CD4-positive, alpha-beta T cell treated with Interleukin-21 for 1 hour (primary cell): ENCODE measurements at regions not wholly inside any gene's neighbourhood (a gene's known extent, or its start where the extent isn't known, plus 50 kb on each side); places are given as distances from the start of the nearest gene placed in this dataset.

Source experiments
- DNase-seq: peaks from one replicate; pipeline ENCODE4 v3.0.0-alpha.2; 2020

DNA sequence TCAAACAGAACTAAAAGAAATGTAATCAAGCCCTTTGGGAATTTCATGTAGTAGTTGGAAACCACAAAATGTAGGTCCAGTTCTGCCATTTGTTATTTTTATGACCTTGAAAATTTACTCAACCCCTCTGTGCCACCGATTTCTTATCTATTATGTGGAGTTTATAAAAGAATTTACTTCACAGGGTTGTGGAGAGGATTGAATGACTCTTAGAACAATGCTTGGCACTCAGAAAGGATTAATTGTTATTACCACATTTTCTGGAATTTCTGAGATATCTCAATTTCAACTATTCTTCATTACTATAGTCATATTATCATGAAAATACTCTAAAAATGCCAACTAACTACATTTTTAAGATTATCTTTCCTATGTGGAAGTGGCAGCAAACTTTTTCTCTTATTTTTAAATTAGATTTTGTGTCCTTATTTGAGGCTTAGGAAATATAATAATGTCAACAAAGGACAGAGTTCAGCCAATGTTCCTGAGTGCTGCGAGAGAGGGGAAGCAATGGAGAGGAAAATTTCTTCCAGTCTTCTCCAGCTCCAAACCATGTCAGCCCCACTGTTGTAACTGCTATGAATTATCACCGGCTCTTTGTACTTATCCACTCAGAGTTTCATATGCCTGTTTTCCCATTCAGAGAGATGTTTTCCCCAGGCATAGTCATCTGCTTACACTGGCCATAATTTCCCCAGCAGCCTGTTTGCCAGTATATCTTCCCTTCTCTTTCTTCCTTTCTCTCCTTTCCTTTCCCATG is 525.6 kb downstream of the SPATA31D1 start:
- DNase-seq = no peak

DNA sequence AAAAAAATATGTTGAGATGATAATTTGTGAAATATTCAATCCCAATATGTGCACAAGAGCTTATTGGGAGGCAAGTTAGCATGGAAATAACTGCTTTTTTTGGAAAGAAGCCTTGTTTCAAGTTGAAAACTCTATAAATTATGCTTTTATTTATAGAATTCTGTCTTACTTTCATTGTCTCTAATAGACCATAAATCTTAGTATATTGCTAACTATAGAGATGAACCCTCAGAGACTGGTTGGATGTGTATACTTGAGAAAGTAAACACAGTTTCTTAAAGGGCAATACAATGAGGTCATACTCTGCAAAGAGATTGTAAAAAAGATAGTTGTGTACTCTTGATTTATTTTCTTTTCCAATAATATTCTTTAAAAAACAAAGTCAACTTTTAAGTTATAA is 530.3 kb downstream of the SPATA31D1 start:
- no peak for DNase-seq

DNA sequence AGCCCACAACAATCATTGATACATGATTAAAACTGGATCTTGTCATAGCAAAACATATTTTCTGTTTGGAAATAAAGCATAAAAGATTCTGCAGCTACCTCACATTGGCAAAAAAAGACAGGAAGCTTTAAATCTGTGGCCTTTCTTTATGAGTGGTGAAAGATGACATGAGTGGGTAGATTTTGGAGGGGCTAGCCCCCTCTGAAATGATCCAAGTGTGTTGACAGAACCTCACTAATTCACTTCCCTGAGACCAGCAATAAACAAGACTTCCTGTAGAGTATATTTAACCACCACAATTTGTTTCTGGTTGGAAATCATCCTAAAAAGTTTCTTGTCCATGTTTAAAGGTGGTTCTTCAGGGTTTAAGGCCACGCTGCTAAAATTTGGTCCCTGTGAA is 530.8 kb downstream of the SPATA31D1 start:
- no peak for DNase-seq

DNA sequence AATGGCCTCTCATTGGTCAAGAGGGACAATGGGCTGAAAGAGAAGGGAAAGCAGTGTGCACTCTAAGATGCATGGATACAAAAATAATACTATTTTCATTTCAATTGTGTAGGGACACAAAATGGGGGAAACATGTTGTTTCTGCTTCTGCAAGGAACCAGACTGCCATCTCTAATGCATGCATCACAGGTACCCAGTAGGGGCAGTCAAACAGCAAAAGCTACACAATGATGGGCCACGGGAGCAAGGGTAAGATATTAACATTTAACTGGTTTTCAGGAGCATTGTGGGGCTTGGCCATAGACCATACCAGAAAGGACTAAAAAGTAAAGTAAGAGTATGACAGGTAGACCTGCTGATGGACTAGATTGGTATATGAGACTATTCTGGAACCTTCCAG is 535.8 kb downstream of the SPATA31D1 start:
- no peak for DNase-seq

DNA sequence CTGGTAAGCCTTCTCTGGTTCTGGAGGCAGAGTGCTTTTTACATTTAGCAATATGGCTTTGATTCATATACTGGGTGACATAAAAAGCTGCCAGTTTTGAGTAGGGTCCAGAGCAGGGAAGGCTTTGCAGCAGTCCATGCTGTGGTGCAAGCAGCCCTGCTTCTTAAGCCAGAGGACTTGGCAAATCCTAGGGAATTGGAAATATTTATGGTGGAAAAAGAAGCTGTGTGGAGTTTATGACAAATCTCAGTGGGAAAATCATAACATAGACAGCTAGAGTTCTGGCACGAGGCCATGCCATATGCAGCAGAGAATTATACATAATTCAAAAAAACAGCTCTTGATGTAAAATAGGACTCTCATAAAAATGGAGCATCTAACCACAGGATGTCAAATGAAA is 536.4 kb downstream of the RASEF start:
- DNase-seq = no peak

DNA sequence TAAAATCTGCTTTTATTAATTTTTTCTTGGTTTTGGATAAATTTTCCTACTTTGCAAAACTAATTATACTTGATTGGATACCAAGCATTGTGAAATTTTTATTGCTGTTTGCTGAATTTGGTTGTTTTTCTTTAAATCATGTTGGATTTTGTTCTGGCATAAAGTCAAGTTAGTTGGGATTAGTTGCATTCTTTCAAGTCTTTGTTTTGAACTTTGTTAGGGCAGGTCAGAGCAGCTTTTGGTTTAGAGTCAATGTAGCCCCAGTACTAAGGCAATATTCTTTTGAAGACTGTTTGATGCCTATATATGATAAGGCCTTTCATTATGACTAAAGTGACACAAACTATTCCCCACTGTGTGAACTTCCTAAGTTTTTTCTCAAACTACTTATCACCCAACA is 531.1 kb downstream of the RASEF start:
- DNase-seq = no peak

DNA sequence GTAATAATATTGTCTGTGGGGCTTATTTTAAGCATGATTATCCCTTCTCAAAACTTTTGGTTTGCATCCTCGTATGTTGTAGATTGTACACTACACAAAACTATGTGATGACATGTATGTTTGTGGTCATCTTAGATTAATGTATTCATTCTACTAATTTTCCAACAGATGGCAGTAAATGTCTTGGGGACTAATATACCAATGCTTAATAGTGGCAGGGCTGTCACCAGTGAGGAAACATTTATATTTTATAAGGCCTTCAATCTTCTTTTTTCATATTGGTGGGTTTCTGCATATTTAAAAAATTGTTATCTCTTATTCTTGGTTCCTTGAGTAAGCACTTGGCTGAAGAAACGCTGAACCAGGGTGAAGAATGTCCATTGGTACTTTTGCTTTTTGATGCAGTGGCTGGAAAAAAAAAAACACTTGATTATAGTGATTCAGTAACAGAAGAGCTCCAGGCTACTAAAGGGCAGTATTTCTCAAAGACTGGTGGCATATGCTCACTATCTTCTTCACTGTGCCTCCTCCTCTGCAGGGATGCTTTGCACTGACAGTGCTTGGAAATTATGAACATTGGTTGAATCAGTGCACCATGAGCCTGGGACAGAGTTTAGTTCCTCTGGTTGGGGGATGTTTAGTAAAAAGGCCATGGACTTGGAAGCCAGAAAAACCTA is 530.3 kb downstream of the RASEF start:
- no peak for DNase-seq

DNA sequence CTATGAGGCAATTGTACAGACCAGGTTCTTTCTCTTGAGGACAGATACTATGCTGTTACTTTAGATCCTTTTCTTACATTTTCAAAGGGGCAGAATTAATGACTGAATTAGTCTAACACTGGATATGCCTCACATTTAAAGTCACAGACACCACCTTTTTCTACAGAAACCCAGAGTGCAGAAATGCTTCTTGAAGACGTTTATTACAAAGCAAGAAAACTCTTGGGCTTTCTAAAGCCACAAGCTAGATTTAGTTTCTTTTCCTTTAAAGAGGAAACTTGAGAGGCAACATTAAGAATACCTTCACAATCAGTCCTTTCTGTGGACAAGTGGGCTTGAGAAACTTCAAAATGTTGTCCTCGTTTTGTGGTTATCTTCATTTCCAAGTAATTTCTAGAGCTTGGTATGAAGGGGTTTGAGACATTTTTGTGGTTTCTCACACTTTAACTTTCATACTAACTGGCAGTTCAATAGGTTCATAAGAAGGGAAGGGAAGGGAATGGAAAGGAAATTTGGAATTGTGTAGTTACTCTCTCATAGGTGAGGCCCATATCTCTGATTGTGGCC is 527.4 kb downstream of the RASEF start:
- DNase-seq = no peak

DNA sequence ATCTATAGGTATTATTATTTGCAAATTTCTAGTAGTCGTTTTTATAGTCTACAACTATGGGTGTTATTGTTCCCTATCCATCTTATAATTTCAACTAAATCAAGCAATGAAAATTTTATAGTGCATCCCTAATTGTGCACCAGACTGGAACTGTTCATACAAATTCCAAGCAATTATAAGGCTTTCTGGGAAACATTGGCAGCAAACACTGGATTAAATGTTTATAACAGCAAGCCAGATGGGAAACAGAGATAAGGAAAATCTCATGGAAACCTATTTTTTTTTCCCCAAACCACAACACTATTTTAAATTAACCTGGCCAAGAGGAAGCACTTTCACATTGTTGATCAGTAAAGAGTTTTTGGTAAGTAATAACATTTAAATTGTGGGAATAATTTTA is 524.3 kb downstream of the RASEF start:
- no peak for DNase-seq

DNA sequence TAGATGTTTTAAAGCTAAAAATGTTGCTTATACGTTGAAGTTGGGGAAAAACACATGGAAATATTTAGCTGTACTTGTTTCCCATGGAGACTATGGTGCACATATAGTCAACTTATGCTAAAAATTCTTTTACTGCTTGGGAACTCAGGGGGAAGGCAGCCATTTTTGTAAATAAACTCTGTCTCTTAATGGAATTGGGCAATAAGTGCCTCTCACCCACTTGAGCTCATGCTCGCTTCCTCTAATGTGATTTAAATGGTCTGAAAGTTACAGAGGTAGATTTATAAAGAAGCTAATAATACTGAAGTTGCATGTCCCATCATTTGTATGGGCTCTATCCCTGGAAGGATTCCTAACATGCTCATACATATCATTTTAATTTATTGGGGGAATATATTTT is 523.8 kb downstream of the RASEF start:
- no peak for DNase-seq

DNA sequence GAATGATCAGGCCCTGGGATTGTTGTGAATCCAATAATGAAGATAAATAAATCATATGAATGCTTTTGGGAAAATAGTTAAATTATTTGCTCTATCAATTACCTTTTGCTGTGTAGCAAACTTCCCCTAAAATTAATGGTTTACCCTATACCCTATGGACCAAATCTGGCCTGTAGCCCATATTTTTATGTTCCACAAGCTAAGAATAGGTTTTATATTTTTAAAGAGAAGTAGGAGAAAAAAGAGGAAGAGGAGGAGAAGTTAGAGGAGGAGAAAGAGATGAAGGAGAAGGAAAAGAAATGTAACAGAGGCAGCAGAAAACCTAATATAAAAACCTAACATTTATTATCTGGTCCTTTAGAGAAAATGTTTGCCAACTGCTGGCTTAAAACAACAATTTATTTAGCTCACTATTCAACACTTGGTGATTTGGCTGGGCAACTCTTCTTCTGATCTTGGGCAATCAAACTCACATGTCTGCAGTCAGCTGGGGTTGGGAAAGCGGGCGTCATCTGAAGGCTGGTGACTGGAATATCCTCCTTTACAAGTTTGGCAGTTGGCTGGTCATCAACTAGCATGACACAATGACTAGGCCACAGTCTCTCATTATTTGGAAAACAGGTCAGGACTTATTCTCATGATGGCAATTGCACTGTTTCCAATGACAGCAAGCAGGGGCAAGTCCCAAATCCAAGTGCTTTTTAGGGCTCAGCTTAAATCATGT is 522.9 kb downstream of the RASEF start:
- DNase-seq = no peak

DNA sequence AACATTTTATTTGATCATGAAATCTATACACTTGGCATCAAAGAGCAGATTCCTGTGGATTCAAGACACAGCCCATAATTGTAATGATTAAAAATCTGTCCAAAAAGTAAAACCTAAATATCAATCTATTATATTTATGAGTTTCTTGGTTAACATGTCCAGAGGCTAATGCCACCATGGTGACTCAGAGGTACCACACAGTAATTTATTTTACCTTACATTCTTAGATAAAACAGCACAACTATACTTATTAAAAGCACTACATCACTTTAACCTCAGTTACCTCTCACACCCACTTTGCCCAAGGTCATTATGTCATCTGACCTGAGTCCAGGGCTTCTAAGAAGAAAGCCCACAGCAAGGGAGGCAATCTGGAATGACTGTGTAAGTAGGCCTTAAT is 519.2 kb downstream of the RASEF start:
- DNase-seq = no peak

DNA sequence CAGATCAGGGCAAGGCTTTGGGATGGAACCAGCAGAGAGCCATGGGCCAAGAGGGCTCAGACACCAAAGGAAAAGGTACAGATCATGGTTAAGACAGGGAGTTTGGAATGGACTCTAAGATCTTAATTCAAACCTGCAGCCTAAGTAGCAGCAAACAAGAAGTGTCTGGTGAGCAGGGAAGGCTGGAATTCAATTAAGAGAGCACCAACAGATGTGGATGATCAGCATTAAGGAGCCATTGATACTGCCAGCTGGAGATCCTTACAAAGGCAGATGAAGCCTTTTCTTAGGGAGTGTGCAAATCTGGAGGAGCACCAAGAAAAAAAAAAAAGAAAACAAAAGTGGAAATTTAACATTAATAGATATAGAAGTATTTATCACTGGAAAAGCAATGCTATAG is 516.8 kb downstream of the RASEF start:
- no peak for DNase-seq

DNA sequence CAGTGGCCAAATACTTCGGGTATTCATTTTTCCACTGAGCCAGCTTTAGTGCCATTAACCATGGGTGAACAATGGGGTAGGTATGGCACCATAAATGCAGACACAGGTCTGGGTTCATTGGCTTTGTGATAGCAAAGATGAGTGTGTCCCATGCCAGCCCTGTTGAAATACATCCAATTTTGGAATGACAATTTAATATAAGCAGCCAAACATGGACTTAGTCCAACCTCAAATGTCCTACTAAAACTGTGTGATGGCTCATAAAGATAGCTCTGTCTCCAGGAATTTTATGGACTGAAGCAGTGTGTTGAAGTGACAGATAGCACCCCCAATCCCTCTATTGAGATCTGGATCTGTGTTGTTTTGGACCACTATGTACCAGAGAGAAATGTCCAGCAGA is 514.9 kb downstream of the RASEF start:
- no peak for DNase-seq

DNA sequence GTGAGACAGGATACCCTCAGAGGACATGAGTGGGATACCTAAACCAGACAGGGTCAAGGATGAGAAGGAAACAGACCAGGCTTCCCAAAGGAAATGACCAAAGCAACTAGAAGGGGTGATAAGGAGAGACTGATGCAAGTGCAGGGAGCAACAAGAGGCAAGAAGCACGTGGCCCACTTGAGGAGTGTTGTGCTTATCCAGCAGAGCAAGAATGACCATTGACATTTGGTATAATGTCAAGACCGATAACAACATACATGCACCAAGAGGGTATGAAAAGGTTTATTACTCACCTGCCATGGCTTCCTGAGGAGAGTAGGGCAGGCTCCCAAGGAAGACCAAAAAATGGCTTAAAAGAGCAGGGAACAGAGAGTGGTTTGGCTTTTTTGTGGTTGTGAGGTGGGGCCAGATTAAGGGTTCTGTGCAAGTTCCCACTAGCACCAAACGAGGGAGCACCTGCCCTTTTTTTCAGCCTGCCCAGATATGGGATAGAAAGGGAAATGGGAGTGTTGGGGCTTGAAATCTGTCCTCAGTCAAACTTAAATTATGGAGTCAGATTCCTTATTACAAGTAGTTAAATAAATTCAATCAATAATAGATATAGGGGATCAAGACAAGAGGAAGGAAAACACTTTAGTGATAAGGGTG is 513.6 kb downstream of the RASEF start:
- DNase-seq = no peak

DNA sequence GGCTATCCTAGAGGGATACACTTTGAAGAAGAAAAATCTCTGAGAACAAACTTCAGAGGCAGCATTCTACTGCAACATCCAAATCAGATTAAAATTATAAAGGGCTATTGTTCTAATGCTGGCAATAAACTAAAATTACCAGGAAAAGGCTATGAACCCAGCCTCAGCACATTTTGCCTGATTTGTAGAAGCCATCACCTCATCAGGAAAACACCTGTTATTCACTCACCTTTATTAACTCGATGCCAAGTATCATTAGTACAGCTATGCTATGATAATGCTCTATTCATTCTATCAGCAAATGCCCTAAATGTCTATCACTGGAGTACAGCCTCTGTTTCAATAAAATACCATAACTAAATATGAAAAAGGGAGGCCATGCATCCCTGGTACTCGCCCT is 510.2 kb downstream of the RASEF start:
- no peak for DNase-seq

DNA sequence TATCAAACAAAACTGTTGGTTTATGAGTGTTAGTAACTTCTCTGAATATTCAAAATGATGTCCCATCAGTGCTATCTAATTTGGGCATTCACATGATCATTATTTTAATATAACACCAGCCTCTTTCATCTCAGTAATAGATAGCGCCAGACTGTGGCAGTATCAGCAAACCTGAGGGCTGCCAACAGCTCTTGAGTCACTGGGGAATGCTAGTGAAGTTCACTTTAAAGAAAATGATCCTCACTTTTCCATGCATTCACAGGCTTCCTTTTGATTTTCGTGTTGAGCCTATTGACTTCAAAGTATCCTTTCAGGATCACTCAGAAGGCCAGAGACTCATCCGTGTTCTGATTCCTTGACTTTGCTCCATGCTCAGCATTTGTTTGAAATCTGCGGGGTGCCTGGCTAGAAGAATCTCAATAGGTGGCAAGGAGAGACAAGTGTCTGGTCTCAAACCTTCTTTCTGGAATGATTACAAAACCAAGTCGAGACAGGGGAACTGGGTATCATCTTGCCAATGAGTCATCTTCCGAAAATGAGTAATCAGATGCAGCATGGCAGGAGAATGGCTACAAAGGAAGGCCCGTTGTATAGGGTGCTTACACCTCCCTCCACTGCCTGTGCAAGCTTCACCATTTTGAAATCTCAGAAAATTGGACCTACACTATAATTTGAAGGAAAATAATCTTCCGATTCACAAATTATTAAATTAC is 509.1 kb downstream of the RASEF start:
- no peak for DNase-seq

DNA sequence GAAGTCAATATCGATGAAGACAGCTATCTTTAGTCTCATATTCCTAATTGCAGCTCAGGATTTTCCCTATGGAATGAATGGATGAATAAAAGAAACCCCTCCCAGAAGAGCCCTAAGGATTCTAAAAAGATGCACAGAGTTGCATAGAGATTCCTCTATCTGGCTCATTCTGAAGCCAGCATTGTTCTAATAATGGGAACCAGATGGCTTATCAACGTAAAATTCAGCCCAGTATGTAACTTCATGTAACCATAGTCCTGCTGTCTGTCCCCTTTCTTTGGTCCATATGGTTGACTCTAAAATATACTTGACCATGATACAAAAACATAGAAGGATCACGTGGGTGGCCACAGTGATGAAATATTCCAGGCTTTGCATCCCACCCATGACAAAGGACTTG is 508.6 kb downstream of the RASEF start:
- no peak for DNase-seq

DNA sequence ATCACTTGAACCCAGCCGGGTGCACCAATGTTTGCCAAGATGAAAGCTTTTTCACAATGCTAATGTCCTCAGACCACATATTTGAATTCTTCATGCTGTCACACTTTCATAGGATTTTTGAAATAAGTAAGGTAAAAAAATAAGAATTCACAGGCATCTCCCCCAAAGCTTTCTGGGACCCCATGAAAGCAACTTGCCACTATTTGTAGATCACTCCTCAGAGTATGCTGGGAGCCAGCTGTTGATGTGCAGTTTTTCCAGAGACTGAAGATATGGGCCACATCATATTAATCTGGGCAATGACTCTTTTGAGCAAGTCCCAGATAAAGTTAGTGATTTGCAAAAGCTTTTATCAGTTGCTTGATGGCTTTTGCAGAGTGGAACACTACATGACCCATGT is 507.9 kb downstream of the RASEF start:
- DNase-seq = no peak

DNA sequence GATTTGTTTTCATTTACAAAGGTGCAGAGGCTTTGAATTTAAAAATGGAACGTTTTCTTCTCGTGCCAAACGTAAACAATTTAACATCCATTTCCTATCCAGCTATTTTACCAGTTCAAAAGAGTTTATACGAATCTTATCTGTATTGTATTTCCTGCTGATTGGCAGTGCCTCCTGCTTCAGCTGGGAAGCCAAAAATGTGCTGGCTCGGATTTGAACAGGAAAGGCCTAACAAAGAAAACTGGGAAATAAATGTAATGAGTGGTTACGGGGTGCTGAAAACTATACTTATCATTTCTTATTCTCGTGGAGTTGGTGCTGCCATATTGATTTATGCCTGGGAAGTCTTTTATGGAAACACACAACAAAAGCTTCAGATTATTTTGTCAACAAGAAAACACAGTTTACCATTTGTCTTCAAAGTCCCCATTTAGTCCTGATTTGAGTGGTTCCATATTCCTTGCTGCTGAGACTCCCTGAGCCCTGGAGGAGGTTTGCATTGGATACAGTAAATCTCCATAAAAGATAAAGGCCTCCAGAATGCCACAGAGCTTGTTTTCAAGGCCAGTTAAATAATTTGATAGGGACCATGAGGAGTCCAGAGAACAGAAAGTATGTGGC is 507.4 kb downstream of the RASEF start:
- no peak for DNase-seq

DNA sequence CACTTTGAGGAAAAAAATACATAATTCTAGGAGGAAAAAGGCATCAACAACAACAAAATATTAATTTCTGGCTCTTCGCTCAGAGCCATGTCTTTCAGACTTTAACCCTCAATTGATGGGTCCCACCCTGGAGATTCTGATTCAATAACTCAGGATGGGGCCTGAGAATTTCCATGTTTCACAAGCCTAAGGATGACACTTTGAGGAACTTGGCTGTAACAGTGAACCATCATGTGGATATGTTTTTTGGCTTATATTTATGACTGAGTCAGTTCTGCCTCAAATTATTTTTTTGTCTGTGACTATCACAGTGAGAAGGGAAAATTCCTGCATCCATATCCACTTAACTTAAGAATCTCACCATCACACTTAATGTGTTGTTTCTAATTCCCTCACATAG is 504.6 kb downstream of the RASEF start:
- DNase-seq = no peak
